ENCODE measurements at regions not wholly inside any gene's neighbourhood (a gene's known extent, or its start where the extent isn't known, plus 50 kb on each side); places are given as distances from the start of the nearest gene placed in this dataset.

GRCh38 chr11:96905663-96906062, 515.9 kb downstream of the JRKL start:
- no peaks in the 10 kb centered on the region for H3K9me2 ChIP-seq (replicated peaks; ENCODE audit: control insufficient read depth, low read length)
- no peaks in the 10 kb centered on the region for H3K79me2 ChIP-seq (ENCODE audit: control insufficient read depth, low read length)
- H3K4me3 ChIP-seq (ENCODE audit: low read length) = no peak overlapping the region
- H3K27me3 ChIP-seq (ENCODE audit: control insufficient read depth, low read length) = no peaks in the 10 kb centered on the region
- no peaks in the 10 kb centered on the region for H3K36me3 ChIP-seq (ENCODE audit: control insufficient read depth, low read length)
- H4K20me1 ChIP-seq (ENCODE audit: control insufficient read depth, insufficient read depth, low read depth, low read length) = no peaks in the 10 kb centered on the region
- H3K27ac ChIP-seq (ENCODE audit: low read depth, low read length) = no peak overlapping the region
- TF ChIP-seq EZH2phosphoT487 (IDR thresholded peaks at IDR 0.05; ENCODE audit: borderline replicate concordance, low read length) (no peak), CTCF (IDR thresholded peaks at IDR 0.05; ENCODE audit: low read depth, low read length, poor library complexity, severe bottlenecking) (no peak)
- no peaks in the 10 kb centered on the region for H3F3A ChIP-seq (ENCODE audit: control insufficient read depth, insufficient read depth)
- H3K4me2 ChIP-seq (ENCODE audit: low read length) = no peak overlapping the region
- no peaks in the 10 kb centered on the region for H3K9me3 ChIP-seq (ENCODE audit: control insufficient read depth, insufficient read depth, low read length)
- no peaks in the 10 kb centered on the region for H3K4me1 ChIP-seq (ENCODE audit: control insufficient read depth, low read length)

GRCh38 chr11:96906476-96906875, 516.7 kb downstream of the JRKL start:
- H4K20me1 ChIP-seq (ENCODE audit: control insufficient read depth, insufficient read depth, low read depth, low read length) = no peaks in the 10 kb centered on the region
- no peaks in the 10 kb centered on the region for H3K9me2 ChIP-seq (replicated peaks; ENCODE audit: control insufficient read depth, low read length)
- no peak overlapping the region for H3K4me2 ChIP-seq (ENCODE audit: low read length)
- no peak overlapping the region for H3K27ac ChIP-seq (ENCODE audit: low read depth, low read length)
- no peaks in the 10 kb centered on the region for H3K9me3 ChIP-seq (ENCODE audit: control insufficient read depth, insufficient read depth, low read length)
- H3K79me2 ChIP-seq (ENCODE audit: control insufficient read depth, low read length) = no peaks in the 10 kb centered on the region
- no peaks in the 10 kb centered on the region for H3K36me3 ChIP-seq (ENCODE audit: control insufficient read depth, low read length)
- no peaks in the 10 kb centered on the region for H3K27me3 ChIP-seq (ENCODE audit: control insufficient read depth, low read length)
- H3F3A ChIP-seq (ENCODE audit: control insufficient read depth, insufficient read depth) = no peaks in the 10 kb centered on the region
- no peaks in the 10 kb centered on the region for H3K4me1 ChIP-seq (ENCODE audit: control insufficient read depth, low read length)
- TF ChIP-seq CTCF (IDR thresholded peaks at IDR 0.05; ENCODE audit: low read depth, low read length, poor library complexity, severe bottlenecking) = no peak
- no peak for TF ChIP-seq EZH2phosphoT487 (IDR thresholded peaks at IDR 0.05; ENCODE audit: borderline replicate concordance, low read length)
- no peak overlapping the region for H3K4me3 ChIP-seq (ENCODE audit: low read length)

- no peaks in the 10 kb centered on the region for H3K9me2 ChIP-seq (replicated peaks; ENCODE audit: control insufficient read depth, low read length)
- H3K4me1 ChIP-seq (ENCODE audit: control insufficient read depth, low read length) = no peaks in the 10 kb centered on the region
- no peaks in the 10 kb centered on the region for H3K79me2 ChIP-seq (ENCODE audit: control insufficient read depth, low read length)
- H3K4me3 ChIP-seq (ENCODE audit: low read length) = no peak overlapping the region
- no peaks in the 10 kb centered on the region for H3K9me3 ChIP-seq (ENCODE audit: control insufficient read depth, insufficient read depth, low read length)
- H4K20me1 ChIP-seq (ENCODE audit: control insufficient read depth, insufficient read depth, low read depth, low read length) = no peaks in the 10 kb centered on the region
- no peak overlapping the region for H3K4me2 ChIP-seq (ENCODE audit: low read length)
- H3K27ac ChIP-seq (ENCODE audit: low read depth, low read length) = no peak overlapping the region
- TF ChIP-seq CTCF (IDR thresholded peaks at IDR 0.05; ENCODE audit: low read depth, low read length, poor library complexity, severe bottlenecking) (no peak), EZH2phosphoT487 (IDR thresholded peaks at IDR 0.05; ENCODE audit: borderline replicate concordance, low read length) (no peak)
- H3K27me3 ChIP-seq (ENCODE audit: control insufficient read depth, low read length) = no peaks in the 10 kb centered on the region
- H3F3A ChIP-seq (ENCODE audit: control insufficient read depth, insufficient read depth) = no peaks in the 10 kb centered on the region
- H3K36me3 ChIP-seq (ENCODE audit: control insufficient read depth, low read length) = no peaks in the 10 kb centered on the region
Observed at GRCh38 chr11:96925862-96926261, 536.0 kb downstream of the JRKL start.

- H3K79me2 ChIP-seq (ENCODE audit: control insufficient read depth, low read length) = no peaks in the 10 kb centered on the region
Observed at GRCh38 chr11:96940227-96940626, 550.4 kb downstream of the JRKL start.

More at GRCh38 chr11:96940227-96940626, 550.4 kb downstream of the JRKL start:
- Histone ChIP-seq H4K20me1 (ENCODE audit: control insufficient read depth, insufficient read depth, low read depth, low read length) (no peaks in the 10 kb centered on the region), H3K36me3 (ENCODE audit: control insufficient read depth, low read length) (no peaks in the 10 kb centered on the region), H3F3A (ENCODE audit: control insufficient read depth, insufficient read depth) (no peaks in the 10 kb centered on the region), H3K27ac (ENCODE audit: low read depth, low read length) (no peak overlapping the region), H3K27me3 (ENCODE audit: control insufficient read depth, low read length) (no peaks in the 10 kb centered on the region), H3K9me2 (replicated peaks; ENCODE audit: control insufficient read depth, low read length) (no peaks in the 10 kb centered on the region), H3K4me2 (ENCODE audit: low read length) (no peak overlapping the region), H3K9me3 (ENCODE audit: control insufficient read depth, insufficient read depth, low read length) (no peaks in the 10 kb centered on the region), H3K4me1 (ENCODE audit: control insufficient read depth, low read length) (no peaks in the 10 kb centered on the region), H3K4me3 (ENCODE audit: low read length) (no peak overlapping the region)
- TF ChIP-seq CTCF (IDR thresholded peaks at IDR 0.05; ENCODE audit: low read depth, low read length, poor library complexity, severe bottlenecking) = no peak
- TF ChIP-seq EZH2phosphoT487 (IDR thresholded peaks at IDR 0.05; ENCODE audit: borderline replicate concordance, low read length) = no peak
